22Rv1 (cell line): ENCODE measurements at regions not wholly inside any gene's neighbourhood (a gene's known extent, or its start where the extent isn't known, plus 50 kb on each side); places are given as distances from the start of the nearest gene placed in this dataset.

ENCODE experiments used
- ZFX ChIP-seq: fragments of 450-650 bp; IDR thresholded peaks from 2 replicates; pipeline ENCODE4 v1.6.1; 2017; ENCODE audit warnings: antibody characterized with exemption, borderline replicate concordance
- TF ChIP-seq, protein P1 (sequence below): fragments of 450-650 bp; IDR thresholded peaks from 2 replicates; pipeline ENCODE4 v1.5.1; 2017; ENCODE audit warnings: mild to moderate bottlenecking

DNA sequence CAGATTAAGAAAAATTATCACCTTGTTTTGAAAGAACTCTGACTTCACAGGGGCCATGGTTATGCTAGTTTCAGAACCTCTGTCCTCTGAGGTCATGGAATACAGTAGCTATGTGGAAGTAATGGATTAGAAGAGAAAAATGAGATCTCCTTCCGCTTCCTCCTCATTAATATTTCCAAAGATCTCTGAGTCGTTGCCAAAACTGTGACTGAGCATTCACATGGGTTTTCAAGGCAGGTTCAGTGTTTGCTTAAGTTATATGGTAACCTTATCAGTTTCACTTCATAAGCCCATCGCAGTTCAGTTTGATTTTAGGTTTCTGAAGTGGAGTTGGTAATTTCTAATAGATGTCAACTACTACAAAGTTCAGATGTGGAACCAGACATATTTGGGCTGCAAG, 321.2 kb upstream of the SOX9 start:
- TF ChIP-seq, protein P1, sequence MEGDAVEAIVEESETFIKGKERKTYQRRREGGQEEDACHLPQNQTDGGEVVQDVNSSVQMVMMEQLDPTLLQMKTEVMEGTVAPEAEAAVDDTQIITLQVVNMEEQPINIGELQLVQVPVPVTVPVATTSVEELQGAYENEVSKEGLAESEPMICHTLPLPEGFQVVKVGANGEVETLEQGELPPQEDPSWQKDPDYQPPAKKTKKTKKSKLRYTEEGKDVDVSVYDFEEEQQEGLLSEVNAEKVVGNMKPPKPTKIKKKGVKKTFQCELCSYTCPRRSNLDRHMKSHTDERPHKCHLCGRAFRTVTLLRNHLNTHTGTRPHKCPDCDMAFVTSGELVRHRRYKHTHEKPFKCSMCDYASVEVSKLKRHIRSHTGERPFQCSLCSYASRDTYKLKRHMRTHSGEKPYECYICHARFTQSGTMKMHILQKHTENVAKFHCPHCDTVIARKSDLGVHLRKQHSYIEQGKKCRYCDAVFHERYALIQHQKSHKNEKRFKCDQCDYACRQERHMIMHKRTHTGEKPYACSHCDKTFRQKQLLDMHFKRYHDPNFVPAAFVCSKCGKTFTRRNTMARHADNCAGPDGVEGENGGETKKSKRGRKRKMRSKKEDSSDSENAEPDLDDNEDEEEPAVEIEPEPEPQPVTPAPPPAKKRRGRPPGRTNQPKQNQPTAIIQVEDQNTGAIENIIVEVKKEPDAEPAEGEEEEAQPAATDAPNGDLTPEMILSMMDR = no peak
- no peak for TF ChIP-seq ZFX
